ENCODE measurements at regions not wholly inside any gene's neighbourhood (a gene's known extent, or its start where the extent isn't known, plus 50 kb on each side); places are given as distances from the start of the nearest gene placed in this dataset.

DNA sequence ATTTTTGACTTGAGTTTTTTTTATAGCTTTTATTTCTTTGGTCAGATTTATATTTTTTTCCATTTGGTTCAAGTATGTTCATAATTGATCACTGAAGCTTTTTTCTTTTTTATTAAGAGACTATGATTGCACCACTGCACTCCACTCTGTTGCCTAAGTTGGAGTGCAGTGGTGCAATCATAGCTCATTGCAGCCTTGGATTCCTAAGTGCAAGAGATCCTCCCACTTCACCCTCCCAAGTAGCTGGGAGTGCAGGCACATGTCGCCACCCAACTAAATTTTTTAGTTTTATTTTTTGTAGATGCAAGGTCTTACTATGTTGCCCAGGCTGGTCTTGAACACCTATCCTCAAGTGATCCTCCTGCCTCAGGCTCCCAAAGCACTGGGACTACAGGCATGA is 97.7 kb upstream of the KIF5B start:
- Histone ChIP-seq H3K14ac (ENCODE audit: low read length) (no peak overlapping the region), H3K27me3 (ENCODE audit: insufficient read depth, low read length) (no peaks in the 10 kb centered on the region), H2BK5ac (ENCODE audit: low read depth, low read length, poor library complexity) (no peak overlapping the region), H3K23ac (ENCODE audit: low read length) (no peak overlapping the region), H3K4me3 (ENCODE audit: low read depth, low read length) (no peak overlapping the region), H4K12ac (ENCODE audit: low read depth, low read length) (no peak overlapping the region), H3K9ac (ENCODE audit: low read length) (no peak overlapping the region), H3K27ac (ENCODE audit: low read depth, low read length) (no peak overlapping the region), H2AFZ (ENCODE audit: insufficient read depth, low read length, poor library complexity) (no peak overlapping the region), H3K79me1 (ENCODE audit: low read length) (no peaks in the 10 kb centered on the region), H4K91ac (ENCODE audit: low read depth, low read length) (no peak overlapping the region), H3K18ac (ENCODE audit: low read length) (no peak overlapping the region), H3K4me2 (ENCODE audit: low read length) (no peak overlapping the region), H3K4me1 (ENCODE audit: control insufficient read depth in 1 of 2, insufficient read depth in 2 of 2, low read length in 2 of 2) (peaks cover 4 to 5% of the 10 kb centered on the region in 2 experiments), H3K36me3 (ENCODE audit: control insufficient read depth in 1 of 2, insufficient read depth in 2 of 2, low read length in 2 of 2) (no peaks in the 10 kb centered on the region), H3K9me3 (ENCODE audit: insufficient read depth, low read depth, low read length) (peaks cover 1% of the 10 kb centered on the region), H2AK5ac (ENCODE audit: low read length) (no peak overlapping the region), H2BK120ac (ENCODE audit: insufficient read depth, low read length, poor library complexity) (no peak overlapping the region), H3K4ac (ENCODE audit: low read depth, low read length) (no peak overlapping the region), H3K79me2 (ENCODE audit: control insufficient read depth, insufficient read depth, low read length, poor library complexity) (no peaks in the 10 kb centered on the region), H4K8ac (ENCODE audit: low read depth, low read length) (no peak overlapping the region), H2BK12ac (ENCODE audit: low read length) (no peak overlapping the region)
- DNase-seq = peak in 1 of 2 donors; percentile 55
- no CpG with 5 or more reads among the region's 1 CpG for WGBS (ENCODE audit: extremely low coverage, insufficient coverage, insufficient read length)

DNA sequence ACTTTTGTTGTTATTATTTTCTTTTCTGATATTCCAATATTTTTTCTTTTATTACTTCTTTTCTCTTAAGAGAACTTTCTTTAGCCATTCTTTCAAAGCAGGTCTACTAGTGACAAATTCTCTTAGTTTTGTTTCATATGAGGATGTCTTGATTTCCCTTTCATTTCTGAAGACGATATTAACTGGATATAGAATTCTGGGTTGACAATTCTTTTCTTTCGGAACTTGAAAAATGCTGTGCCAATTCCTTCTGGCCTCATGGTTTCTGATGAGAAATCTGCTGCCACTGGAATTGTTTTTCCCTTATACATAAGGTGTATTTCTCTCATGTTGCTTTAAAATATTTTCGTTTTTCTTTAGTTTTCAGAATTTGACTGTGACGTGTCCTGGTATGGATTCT is 97.0 kb upstream of the KIF5B start:
- H2BK5ac ChIP-seq (ENCODE audit: low read depth, low read length, poor library complexity) = no peak overlapping the region
- no peak overlapping the region for H4K12ac ChIP-seq (ENCODE audit: low read depth, low read length)

DNA sequence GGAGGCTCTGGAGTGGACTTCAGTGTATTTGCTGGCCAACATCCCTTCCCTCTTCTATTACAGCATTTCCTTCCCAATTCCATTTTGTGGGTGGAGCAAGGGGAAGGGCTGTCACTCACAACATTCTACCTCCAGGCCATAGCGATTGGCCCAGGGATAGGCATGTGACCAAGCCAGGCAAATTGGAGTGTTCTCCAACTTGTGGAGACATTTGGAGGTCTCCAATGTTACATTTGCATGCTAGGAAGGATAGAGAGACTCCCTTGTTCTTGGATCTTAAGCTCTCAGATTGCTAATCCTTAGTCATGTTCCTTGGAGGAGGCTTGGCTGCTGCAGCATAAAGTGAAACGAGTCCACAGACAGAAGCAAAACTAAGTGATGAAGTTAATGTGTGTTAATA is 95.6 kb upstream of the KIF5B start:
- no peak overlapping the region for H2AK5ac ChIP-seq (ENCODE audit: low read length)
- H3K4me1 ChIP-seq (ENCODE audit: control insufficient read depth in 1 of 2, insufficient read depth in 2 of 2, low read length in 2 of 2) = peaks cover 4 to 5% of the 10 kb centered on the region in 2 experiments
- H3K4me3 ChIP-seq (ENCODE audit: low read depth, low read length) = no peak overlapping the region
- no peak overlapping the region for H2AFZ ChIP-seq (ENCODE audit: insufficient read depth, low read length, poor library complexity)
- H3K79me2 ChIP-seq (ENCODE audit: control insufficient read depth, insufficient read depth, low read length, poor library complexity) = no peaks in the 10 kb centered on the region
- H4K12ac ChIP-seq (ENCODE audit: low read depth, low read length) = no peak overlapping the region
- H4K91ac ChIP-seq (ENCODE audit: low read depth, low read length) = no peak overlapping the region
- H3K4ac ChIP-seq (ENCODE audit: low read depth, low read length) = no peak overlapping the region
- no peaks in the 10 kb centered on the region for H3K79me1 ChIP-seq (ENCODE audit: low read length)
- no peak for DNase-seq
- no peak overlapping the region for H3K4me2 ChIP-seq (ENCODE audit: low read length)
- no peak overlapping the region for H3K9ac ChIP-seq (ENCODE audit: low read length)
- H3K9me3 ChIP-seq (ENCODE audit: insufficient read depth, low read depth, low read length) = peaks cover 1% of the 10 kb centered on the region
- H3K18ac ChIP-seq (ENCODE audit: low read length) = no peak overlapping the region
- no peak overlapping the region for H4K8ac ChIP-seq (ENCODE audit: low read depth, low read length)
- H3K23ac ChIP-seq (ENCODE audit: low read length) = no peak overlapping the region
- no peak overlapping the region for H3K27ac ChIP-seq (ENCODE audit: low read depth, low read length)
- WGBS (ENCODE audit: extremely low coverage, insufficient coverage, insufficient read length) = no CpG with 5 or more reads among the region's 2 CpGs
- no peak overlapping the region for H2BK120ac ChIP-seq (ENCODE audit: insufficient read depth, low read length, poor library complexity)
- no peaks in the 10 kb centered on the region for H3K27me3 ChIP-seq (ENCODE audit: insufficient read depth, low read length)
- H2BK12ac ChIP-seq (ENCODE audit: low read length) = no peak overlapping the region
- H3K14ac ChIP-seq (ENCODE audit: low read length) = no peak overlapping the region
- H3K36me3 ChIP-seq (ENCODE audit: control insufficient read depth in 1 of 2, insufficient read depth in 2 of 2, low read length in 2 of 2) = no peaks in the 10 kb centered on the region
- no peak overlapping the region for H2BK5ac ChIP-seq (ENCODE audit: low read depth, low read length, poor library complexity)

More for the DNA sequence above, 97.0 kb upstream of the KIF5B start:
- Histone ChIP-seq H4K91ac (ENCODE audit: low read depth, low read length) (no peak overlapping the region), H3K27ac (ENCODE audit: low read depth, low read length) (no peak overlapping the region), H2AFZ (ENCODE audit: insufficient read depth, low read length, poor library complexity) (no peak overlapping the region), H2BK120ac (ENCODE audit: insufficient read depth, low read length, poor library complexity) (no peak overlapping the region), H3K14ac (ENCODE audit: low read length) (no peak overlapping the region), H2BK12ac (ENCODE audit: low read length) (no peak overlapping the region), H3K4me3 (ENCODE audit: low read depth, low read length) (no peak overlapping the region), H4K8ac (ENCODE audit: low read depth, low read length) (no peak overlapping the region), H2AK5ac (ENCODE audit: low read length) (no peak overlapping the region), H3K4me2 (ENCODE audit: low read length) (no peak overlapping the region), H3K79me1 (ENCODE audit: low read length) (no peaks in the 10 kb centered on the region), H3K18ac (ENCODE audit: low read length) (no peak overlapping the region), H3K4ac (ENCODE audit: low read depth, low read length) (no peak overlapping the region), H3K23ac (ENCODE audit: low read length) (no peak overlapping the region), H3K27me3 (ENCODE audit: insufficient read depth, low read length) (no peaks in the 10 kb centered on the region), H3K4me1 (ENCODE audit: control insufficient read depth in 1 of 2, insufficient read depth in 2 of 2, low read length in 2 of 2) (peaks cover 4 to 5% of the 10 kb centered on the region in 2 experiments), H3K79me2 (ENCODE audit: control insufficient read depth, insufficient read depth, low read length, poor library complexity) (no peaks in the 10 kb centered on the region), H3K36me3 (ENCODE audit: control insufficient read depth in 1 of 2, insufficient read depth in 2 of 2, low read length in 2 of 2) (no peaks in the 10 kb centered on the region), H3K9me3 (ENCODE audit: insufficient read depth, low read depth, low read length) (peaks cover 1% of the 10 kb centered on the region), H3K9ac (ENCODE audit: low read length) (no peak overlapping the region)
- no CpG with 5 or more reads among the region's 4 CpGs for WGBS (ENCODE audit: extremely low coverage, insufficient coverage, insufficient read length)
- no peak for DNase-seq

DNA sequence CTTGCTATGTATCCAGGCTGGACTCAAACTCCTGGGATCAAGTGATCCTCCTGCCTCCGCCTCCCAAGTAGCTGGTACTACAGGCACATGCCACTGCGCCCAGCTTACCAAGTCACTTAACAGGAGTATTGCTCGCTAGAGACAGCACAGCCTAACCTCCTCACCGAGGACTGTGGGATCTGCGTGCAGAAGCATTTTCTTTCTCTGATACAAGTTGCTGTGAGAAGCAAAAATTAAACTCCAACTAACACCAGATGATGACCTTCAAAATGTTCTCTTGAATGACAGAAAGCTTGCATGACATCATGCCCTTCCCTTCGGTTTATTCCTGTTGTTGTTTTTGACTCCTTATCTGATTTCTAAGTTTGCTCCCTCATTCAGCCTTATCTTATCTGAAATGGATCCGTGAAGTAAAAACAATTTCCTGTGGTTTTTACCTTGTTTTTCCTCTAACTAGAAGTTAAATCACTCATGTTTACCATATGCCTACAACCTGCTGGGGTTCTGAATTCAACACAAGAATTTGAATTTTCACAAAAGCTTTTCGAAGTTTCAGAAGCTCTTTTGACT is 94.4 kb upstream of the KIF5B start:
- H2BK12ac ChIP-seq (ENCODE audit: low read length) = no peak overlapping the region
- peaks cover 1% of the 10 kb centered on the region for H3K9me3 ChIP-seq (ENCODE audit: insufficient read depth, low read depth, low read length)
- H2BK5ac ChIP-seq (ENCODE audit: low read depth, low read length, poor library complexity) = no peak overlapping the region
- H3K23ac ChIP-seq (ENCODE audit: low read length) = no peak overlapping the region
- no peaks in the 10 kb centered on the region for H3K27me3 ChIP-seq (ENCODE audit: insufficient read depth, low read length)
- H3K9ac ChIP-seq (ENCODE audit: low read length) = no peak overlapping the region
- H4K8ac ChIP-seq (ENCODE audit: low read depth, low read length) = no peak overlapping the region
- H3K79me1 ChIP-seq (ENCODE audit: low read length) = no peaks in the 10 kb centered on the region
- no peak overlapping the region for H4K12ac ChIP-seq (ENCODE audit: low read depth, low read length)
- H3K4me3 ChIP-seq (ENCODE audit: low read depth, low read length) = no peak overlapping the region
- peaks cover 4 to 5% of the 10 kb centered on the region in 2 experiments for H3K4me1 ChIP-seq (ENCODE audit: control insufficient read depth in 1 of 2, insufficient read depth in 2 of 2, low read length in 2 of 2)
- no CpG with 5 or more reads among the region's 8 CpGs for WGBS (ENCODE audit: extremely low coverage, insufficient coverage, insufficient read length)
- H3K4ac ChIP-seq (ENCODE audit: low read depth, low read length) = no peak overlapping the region
- H3K4me2 ChIP-seq (ENCODE audit: low read length) = no peak overlapping the region
- DNase-seq = peak in 1 of 2 donors; percentile 55
- no peak overlapping the region for H2AFZ ChIP-seq (ENCODE audit: insufficient read depth, low read length, poor library complexity)
- H2AK5ac ChIP-seq (ENCODE audit: low read length) = no peak overlapping the region
- H4K91ac ChIP-seq (ENCODE audit: low read depth, low read length) = no peak overlapping the region
- no peaks in the 10 kb centered on the region for H3K36me3 ChIP-seq (ENCODE audit: control insufficient read depth in 1 of 2, insufficient read depth in 2 of 2, low read length in 2 of 2)
- H3K18ac ChIP-seq (ENCODE audit: low read length) = no peak overlapping the region
- H2BK120ac ChIP-seq (ENCODE audit: insufficient read depth, low read length, poor library complexity) = no peak overlapping the region
- no peaks in the 10 kb centered on the region for H3K79me2 ChIP-seq (ENCODE audit: control insufficient read depth, insufficient read depth, low read length, poor library complexity)
- H3K27ac ChIP-seq (ENCODE audit: low read depth, low read length) = no peak overlapping the region
- no peak overlapping the region for H3K14ac ChIP-seq (ENCODE audit: low read length)
